GM18505 (cell line): ENCODE measurements at regions not wholly inside any gene's neighbourhood (a gene's known extent, or its start where the extent isn't known, plus 50 kb on each side); places are given as distances from the start of the nearest gene placed in this dataset.

Experiments used
- ATAC-seq: cut with Tn5 transposase; IDR thresholded peaks from one replicate; pipeline ENCODE4 v1.9.1; 2021; ENCODE audit not compliant: unreplicated experiment
- POLR2A ChIP-seq: IDR thresholded peaks from 4 replicates; pipeline ENCODE4 v1.6.1; 2011; ENCODE audit warnings: borderline replicate concordance; ENCODE audit not compliant: insufficient read depth, insufficient read length; ENCODE audit errors: extremely low read depth

GRCh38 chrX:122046815-122047214 is 999.4 kb downstream of the GLUD2 start:
- ATAC-seq: no peak
- TF ChIP-seq POLR2A: no peak

GRCh38 chrX:122047261-122047660 is 999.9 kb downstream of the GLUD2 start:
- no peak for ATAC-seq
- TF ChIP-seq POLR2A: no peak

- TF ChIP-seq POLR2A: no peak
- no peak for ATAC-seq
These were observed 1008.0 kb downstream of the GLUD2 start for GRCh38 chrX:122055460-122055859.

- TF ChIP-seq POLR2A: no peak
- ATAC-seq: no peak
These were observed 1008.7 kb downstream of the GLUD2 start for GRCh38 chrX:122055979-122056715.

GRCh38 chrX:122076241-122076640 is 1028.8 kb downstream of the GLUD2 start:
- no peak for TF ChIP-seq POLR2A
- no peak for ATAC-seq

- TF ChIP-seq POLR2A: no peak
- no peak for ATAC-seq
These were observed 1030.7 kb downstream of the GLUD2 start for GRCh38 chrX:122078079-122078478.

GRCh38 chrX:122087341-122087740 is 1039.9 kb downstream of the GLUD2 start:
- no peak for ATAC-seq
- no peak for TF ChIP-seq POLR2A

GRCh38 chrX:122091571-122091970 is 1044.2 kb downstream of the GLUD2 start:
- TF ChIP-seq POLR2A: no peak
- ATAC-seq: no peak

- no peak for TF ChIP-seq POLR2A
- ATAC-seq: no peak
These were observed 1045.0 kb downstream of the GLUD2 start for GRCh38 chrX:122092360-122092759.

GRCh38 chrX:122092978-122093377 is 1045.6 kb downstream of the GLUD2 start:
- ATAC-seq: no peak
- TF ChIP-seq POLR2A: no peak

- no peak for ATAC-seq
- TF ChIP-seq POLR2A: no peak
These were observed 1047.2 kb downstream of the GLUD2 start for GRCh38 chrX:122094611-122095010.

GRCh38 chrX:122113376-122113775 is 1066.0 kb downstream of the GLUD2 start:
- no peak for TF ChIP-seq POLR2A
- no peak for ATAC-seq

GRCh38 chrX:122113896-122114295 is 1066.5 kb downstream of the GLUD2 start:
- no peak for TF ChIP-seq POLR2A
- no peak for ATAC-seq

- no peak for ATAC-seq
- no peak for TF ChIP-seq POLR2A
These were observed 1068.2 kb downstream of the GLUD2 start for GRCh38 chrX:122115604-122116003.

GRCh38 chrX:122119361-122119760 is 1064.7 kb upstream of the GRIA3 start:
- no peak for ATAC-seq
- no peak for TF ChIP-seq POLR2A
